ENCODE measurements at regions not wholly inside any gene's neighbourhood (a gene's known extent, or its start where the extent isn't known, plus 50 kb on each side); places are given as distances from the start of the nearest gene placed in this dataset.

DNA sequence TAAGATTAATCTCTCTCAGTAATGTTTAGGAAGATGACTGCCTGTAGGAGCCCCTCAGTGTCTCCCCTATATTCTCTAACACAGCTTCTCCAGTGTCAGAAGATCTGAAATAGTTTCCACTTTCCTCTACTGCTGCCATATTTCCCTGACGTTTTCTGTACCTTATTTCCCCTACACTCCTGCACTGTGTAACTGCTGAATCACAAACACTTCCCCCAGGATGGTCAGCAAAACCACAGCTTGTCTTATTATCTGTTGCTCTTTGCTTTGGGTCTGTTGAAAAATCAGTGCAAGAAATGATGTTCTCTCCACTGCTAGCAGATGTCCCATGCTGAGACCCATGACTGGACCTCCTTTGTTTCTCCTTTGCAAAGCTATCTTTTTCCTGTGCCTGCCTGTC lies 441.7 kb downstream of the EPHA4 start:
- in situ Hi-C loops (cut with HindIII; ENCODE audit: low pct_unique_long_range_greater_than_20kb, low sequenced_read_pairs) = no loop called here
- DNase-seq (ENCODE audit: low read depth) = no peak

DNA sequence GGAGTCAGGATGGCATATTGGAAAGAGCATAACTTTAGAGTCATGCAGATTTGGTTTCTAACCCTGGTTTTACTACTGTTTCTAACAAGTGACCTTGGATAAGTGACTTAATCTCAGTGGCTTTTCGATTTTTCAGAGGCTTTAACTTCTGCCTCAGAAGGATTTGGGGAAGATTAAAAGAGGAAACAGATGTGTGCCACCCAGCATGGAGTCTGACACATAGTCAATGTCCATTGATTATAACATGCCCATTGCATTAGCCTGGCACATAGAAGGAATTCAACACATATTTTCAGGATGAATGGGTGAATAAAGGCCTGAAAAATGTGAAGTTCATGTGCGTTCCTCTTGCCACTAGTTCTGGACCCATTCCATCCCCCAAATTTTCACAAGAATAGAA lies 438.2 kb downstream of the EPHA4 start:
- in situ Hi-C loops (cut with HindIII; ENCODE audit: low pct_unique_long_range_greater_than_20kb, low sequenced_read_pairs) = no loop called here
- DNase-seq (ENCODE audit: low read depth) = no peak

DNA sequence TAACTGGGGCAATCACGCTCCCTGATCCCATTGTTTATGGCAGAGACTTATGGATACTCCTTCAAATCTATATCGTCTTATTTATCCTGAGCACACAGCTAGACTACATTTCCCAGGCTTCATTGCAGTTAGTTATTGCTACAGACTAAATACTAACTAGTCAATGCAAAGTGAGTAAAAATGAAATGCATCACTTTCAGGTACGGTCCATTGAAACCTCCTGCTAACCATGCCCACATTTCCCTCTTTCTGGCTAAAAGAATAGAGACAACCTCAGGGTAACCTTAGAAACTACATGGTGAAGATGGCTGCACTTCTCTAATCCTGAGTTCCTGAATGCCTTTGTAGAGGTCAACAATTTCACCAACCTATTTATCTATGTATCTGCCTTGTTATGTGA lies 437.4 kb downstream of the EPHA4 start:
- no peak for DNase-seq (ENCODE audit: low read depth)
- in situ Hi-C loops (cut with HindIII; ENCODE audit: low pct_unique_long_range_greater_than_20kb, low sequenced_read_pairs) = no loop called here

DNA sequence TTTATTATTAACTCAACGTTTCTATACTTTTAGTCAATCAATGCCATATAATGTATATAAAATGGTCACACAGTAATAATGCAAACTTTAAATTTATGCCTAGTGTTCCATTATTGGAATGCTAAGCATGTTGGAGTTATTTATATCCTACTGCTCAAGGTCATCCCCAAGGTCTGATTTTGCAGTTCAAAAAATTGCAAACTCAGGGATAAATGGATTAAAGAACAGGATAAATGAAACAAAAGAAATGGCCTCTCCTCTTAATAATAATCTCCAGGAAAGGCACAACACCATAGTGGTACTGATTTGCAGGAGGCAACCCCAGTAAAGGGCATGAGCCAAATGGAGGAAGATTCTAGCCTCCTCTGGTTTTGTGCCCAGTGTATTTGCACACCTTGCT lies 436.4 kb downstream of the EPHA4 start:
- DNase-seq (ENCODE audit: low read depth) = no peak
- in situ Hi-C loops (cut with HindIII; ENCODE audit: low pct_unique_long_range_greater_than_20kb, low sequenced_read_pairs) = no loop called here

DNA sequence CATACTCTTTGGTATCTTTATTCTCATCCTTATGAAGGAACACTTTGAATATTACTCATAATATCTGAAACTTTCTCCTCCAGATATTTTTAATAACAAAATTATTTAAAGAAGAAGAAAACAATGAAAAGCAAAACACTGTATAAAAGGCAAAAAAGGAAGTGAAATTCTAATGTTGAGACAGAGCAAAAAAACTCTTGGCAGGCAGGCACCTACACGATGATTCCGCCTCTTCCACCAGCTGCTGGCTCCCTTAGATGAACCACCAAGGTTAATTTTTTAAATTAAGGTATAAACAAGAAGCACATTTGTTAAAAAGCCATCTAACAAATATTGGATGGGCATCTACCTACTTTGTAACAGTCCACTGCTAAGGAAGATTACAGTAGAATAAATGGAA lies 434.7 kb downstream of the EPHA4 start:
- DNase-seq (ENCODE audit: low read depth) = no peak
- in situ Hi-C loops (cut with HindIII; ENCODE audit: low pct_unique_long_range_greater_than_20kb, low sequenced_read_pairs) = no loop called here

DNA sequence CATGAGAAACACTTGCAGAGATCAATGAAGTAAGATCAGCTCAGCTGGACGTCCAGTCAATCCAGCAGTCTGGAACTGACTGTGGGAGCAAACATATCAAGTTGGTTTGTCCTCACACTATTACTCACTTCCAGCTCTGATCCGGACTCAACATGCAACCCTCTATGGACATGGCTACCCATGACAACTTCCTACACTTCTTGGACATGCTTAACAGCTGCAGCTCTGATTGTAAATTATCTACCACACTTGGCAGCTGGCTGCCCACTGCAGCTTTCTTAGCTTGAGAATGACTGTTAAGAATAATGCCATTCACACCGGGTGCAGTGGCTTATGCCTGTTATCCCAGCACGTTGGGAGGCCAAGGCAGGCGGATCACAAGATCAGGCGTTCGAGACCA lies 429.8 kb downstream of the EPHA4 start:
- DNase-seq (ENCODE audit: low read depth) = no peak

DNA sequence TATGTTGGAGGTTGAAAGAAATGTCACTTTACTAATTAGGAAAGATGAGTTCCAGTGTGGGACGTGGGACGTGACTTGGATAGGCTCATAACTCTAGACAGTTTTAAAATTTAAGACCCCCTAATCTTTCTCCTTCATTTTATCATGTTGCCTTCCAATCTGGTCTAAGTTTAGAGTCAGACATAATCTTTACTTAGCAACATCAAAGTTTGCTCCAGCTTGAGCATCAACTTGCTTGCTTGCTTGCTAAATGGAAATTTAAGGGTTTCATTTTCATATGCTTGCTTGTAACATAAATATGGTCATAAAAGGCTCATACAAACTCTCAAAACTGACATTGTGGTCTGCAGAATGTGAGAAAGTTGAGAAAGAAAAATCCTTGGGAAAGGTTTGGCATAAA lies 428.9 kb downstream of the EPHA4 start:
- in situ Hi-C loops (cut with HindIII; ENCODE audit: low pct_unique_long_range_greater_than_20kb, low sequenced_read_pairs) = no loop called here
- no peak for DNase-seq (ENCODE audit: low read depth)

More for the DNA sequence above, 429.8 kb downstream of the EPHA4 start:
- in situ Hi-C loops (cut with HindIII; ENCODE audit: low pct_unique_long_range_greater_than_20kb, low sequenced_read_pairs) = no loop called here

DNA sequence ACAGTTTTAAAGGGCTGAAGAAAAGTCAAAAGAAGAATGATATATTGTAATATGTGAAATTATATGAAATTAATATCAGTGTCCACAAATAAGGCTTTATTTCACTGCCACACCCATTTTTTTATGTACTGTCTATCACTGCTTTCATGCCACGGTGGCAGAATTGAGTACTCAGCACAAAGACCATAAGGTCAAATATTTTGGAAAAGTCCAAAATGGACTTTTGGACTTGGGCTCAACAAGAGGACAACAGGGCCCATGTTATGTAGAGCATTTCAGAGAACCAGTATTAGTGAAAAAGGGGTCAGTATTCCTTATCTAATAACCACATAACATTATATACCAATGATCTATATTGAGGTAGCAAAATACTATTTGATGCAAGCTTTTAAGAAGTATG lies 427.2 kb downstream of the EPHA4 start:
- in situ Hi-C loops (cut with HindIII; ENCODE audit: low pct_unique_long_range_greater_than_20kb, low sequenced_read_pairs) = no loop called here
- DNase-seq (ENCODE audit: low read depth) = no peak

DNA sequence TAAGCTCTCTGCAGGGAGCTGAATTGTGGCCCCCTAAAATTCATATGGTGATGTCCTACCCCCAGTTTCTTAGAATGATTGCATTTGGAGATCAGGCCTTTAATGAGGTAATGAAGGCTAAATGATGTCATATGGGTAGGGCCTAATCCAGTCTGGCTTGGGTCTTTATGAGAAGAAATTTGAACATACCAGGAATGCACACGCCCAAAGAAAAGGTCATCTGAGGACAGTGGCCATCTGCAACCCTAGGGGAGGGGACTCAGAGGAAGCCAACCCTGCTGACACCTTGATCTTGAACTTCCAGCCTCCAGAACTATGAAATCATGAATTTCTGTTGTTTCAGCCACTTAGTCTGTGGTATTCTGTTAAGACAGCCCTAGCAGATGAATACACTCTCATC lies 426.7 kb downstream of the EPHA4 start:
- DNase-seq (ENCODE audit: low read depth) = no peak
- in situ Hi-C loops (cut with HindIII; ENCODE audit: low pct_unique_long_range_greater_than_20kb, low sequenced_read_pairs) = no loop called here

DNA sequence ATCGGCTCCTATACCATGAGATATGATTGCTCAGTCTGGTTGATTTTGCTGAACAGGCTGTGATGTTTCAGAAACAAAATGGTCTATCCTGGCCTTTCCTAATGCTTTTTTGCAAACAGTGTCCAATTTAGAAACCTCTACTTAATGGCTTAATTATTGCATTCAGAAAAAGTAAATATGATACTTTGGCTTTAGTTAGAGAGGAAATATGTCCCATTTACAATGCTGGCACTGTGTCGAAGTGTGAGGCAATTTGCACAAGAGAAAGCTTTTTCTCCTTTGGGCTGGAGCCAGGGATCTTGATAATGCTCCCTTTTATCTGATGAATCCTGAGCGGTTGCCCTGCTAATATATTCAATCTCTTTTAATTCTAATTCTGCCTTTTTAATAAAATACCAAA lies 418.9 kb downstream of the EPHA4 start:
- DNase-seq (ENCODE audit: low read depth) = no peak
- in situ Hi-C loops (cut with HindIII; ENCODE audit: low pct_unique_long_range_greater_than_20kb, low sequenced_read_pairs) = no loop called here

DNA sequence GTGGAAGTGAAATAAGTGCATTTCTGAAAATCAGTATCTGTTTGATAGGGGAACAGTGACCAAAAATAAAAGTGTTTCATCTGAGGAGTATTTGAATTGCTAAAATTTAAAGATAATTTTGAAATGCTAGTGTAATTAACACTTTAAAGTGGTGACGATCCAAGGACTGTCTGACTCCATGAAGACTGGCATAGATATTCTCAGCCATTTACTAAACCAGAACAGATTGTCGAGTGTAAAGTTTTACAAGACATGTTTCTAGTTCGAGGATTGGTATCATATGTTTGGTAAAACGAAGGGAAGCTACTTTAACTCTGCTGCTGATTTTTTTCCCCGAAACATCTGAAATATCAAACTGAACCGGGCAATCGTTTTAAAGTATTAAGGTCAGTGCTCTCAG lies 417.9 kb downstream of the EPHA4 start:
- in situ Hi-C loops (cut with HindIII; ENCODE audit: low pct_unique_long_range_greater_than_20kb, low sequenced_read_pairs) = no loop called here
- DNase-seq (ENCODE audit: low read depth) = no peak

DNA sequence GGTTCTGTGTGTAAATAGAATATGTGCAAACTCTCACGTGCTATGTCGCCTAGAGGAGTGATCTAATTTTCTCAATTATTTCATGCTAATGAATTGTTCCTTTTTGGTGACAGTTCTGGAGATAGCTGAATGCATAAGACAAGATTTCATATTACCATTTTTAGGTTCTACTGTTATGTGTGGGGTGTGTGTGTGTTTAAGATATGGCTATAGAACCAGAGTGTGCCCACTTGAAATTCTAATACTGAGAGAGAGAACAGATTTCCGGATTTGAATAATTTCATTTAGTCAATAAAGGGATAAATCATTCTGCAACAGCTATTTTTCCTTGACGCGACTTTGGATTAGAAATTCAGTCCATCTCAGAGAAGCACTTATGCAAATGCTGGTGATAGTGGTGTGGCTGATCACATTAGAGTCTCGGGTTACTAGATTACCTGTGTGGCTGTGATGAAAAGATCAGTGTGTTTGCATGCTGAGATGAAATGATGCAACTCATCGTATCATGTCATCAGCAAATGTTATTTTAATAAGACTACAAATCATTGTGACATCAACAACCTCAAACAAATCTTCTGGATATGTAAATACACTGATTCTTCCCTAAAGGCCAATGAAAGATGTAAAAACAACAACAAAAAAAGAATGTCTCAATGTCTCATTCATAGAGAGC lies 415.9 kb downstream of the EPHA4 start:
- in situ Hi-C loops (cut with HindIII; ENCODE audit: low pct_unique_long_range_greater_than_20kb, low sequenced_read_pairs) = no loop called here
- DNase-seq (ENCODE audit: low read depth) = no peak

DNA sequence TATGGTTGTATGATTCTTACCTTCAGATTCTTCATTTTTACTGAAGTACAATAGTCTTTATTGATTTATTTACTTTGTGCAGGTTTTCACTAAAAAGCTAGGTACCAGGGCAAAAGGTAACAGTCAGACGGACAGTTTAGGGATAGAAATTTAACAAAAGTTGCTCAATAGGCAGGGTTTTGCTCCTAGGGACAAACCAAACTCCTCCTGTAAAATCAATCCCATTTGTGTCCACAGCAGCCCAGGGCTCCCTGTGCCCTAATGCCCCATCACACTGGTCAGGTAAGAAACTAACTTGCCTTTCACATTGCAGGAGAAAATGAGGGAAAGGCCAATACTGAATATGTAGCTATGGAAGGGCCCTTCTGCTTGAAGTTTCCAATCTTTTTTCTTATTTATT lies 410.9 kb downstream of the EPHA4 start:
- in situ Hi-C loops (cut with HindIII; ENCODE audit: low pct_unique_long_range_greater_than_20kb, low sequenced_read_pairs) = no loop called here

DNA sequence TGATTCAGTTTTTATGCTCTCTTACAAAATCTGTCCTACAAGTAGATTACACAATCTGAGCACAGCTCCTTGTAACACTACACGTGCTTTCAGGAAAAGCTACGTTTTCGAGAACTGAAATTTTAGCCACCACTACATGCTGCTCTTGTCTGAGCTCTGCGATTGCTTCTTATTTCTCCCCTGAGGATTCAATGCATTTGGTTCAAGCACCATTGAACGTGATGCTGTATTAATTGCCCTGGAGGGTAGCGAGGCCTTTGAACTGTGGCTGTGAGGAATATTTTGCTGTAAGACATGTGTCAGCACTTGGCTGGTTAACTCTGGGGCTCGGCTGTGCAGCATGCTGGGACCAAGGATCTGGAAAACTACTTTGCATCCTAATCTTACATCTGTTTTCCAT lies 405.8 kb downstream of the EPHA4 start:
- no peak for DNase-seq (ENCODE audit: low read depth)
- in situ Hi-C loops (cut with HindIII; ENCODE audit: low pct_unique_long_range_greater_than_20kb, low sequenced_read_pairs) = no loop called here

More for the DNA sequence above, 410.9 kb downstream of the EPHA4 start:
- DNase-seq (ENCODE audit: low read depth) = no peak

DNA sequence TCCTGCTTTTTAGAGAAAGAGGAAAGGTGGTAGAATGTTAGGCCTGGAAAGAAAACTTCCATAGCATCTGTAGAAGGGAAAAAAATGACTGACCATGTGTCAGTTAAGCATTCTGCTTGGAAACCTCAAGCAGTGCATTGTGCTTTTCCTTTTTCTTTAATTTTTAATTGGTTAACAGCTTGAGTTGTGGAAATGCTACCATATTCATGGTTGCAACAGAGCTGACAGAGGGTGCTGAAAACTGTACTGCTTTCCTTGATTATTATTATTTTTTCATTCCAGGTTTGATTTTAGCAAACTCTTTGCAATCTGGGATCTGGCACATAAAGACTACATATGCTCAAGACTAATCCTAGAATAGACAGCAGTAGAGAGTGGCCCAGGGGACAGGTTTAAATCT lies 404.5 kb downstream of the EPHA4 start:
- in situ Hi-C loops (cut with HindIII; ENCODE audit: low pct_unique_long_range_greater_than_20kb, low sequenced_read_pairs) = no loop called here
- DNase-seq (ENCODE audit: low read depth) = no peak

DNA sequence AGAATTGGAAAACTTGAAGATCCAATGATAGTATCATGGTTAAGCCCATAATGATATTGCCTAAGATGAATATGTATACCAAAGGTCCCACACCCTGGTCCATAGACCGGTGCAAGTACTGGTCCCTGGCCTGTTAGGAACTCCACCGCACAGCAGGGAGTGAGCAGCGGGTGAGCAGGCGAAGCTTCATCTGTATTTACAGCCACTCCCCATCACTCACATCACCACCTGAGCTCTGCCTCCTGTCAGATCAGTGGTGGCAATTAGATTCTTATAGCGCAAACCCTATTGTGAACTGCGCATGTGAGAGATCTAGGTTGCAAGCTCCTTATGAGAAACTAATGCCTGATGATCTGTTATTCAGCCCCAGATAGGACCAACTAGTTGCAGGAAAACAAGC lies 402.4 kb downstream of the EPHA4 start:
- in situ Hi-C loops (cut with HindIII; ENCODE audit: low pct_unique_long_range_greater_than_20kb, low sequenced_read_pairs) = no loop called here
- no peak for DNase-seq (ENCODE audit: low read depth)

DNA sequence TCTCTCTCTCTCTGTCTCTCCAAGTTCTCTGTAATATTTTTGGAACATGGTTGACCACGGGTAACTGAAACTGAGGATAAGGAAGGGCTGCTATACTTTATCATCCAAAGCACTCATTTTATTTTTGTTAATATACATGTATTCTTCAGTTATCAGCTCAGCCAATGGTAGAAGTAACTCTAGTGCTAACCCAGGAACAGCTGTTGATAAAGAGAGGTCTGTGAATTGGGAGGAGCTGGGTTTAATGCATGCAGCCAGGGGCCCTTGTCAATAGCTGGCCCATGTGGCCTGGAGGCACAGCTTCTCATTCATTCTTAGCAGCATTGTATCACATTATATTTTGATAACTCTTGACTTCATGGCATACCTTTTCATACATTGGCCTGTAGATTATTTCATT lies 401.6 kb downstream of the EPHA4 start:
- no peak for DNase-seq (ENCODE audit: low read depth)
- in situ Hi-C loops (cut with HindIII; ENCODE audit: low pct_unique_long_range_greater_than_20kb, low sequenced_read_pairs) = no loop called here

DNA sequence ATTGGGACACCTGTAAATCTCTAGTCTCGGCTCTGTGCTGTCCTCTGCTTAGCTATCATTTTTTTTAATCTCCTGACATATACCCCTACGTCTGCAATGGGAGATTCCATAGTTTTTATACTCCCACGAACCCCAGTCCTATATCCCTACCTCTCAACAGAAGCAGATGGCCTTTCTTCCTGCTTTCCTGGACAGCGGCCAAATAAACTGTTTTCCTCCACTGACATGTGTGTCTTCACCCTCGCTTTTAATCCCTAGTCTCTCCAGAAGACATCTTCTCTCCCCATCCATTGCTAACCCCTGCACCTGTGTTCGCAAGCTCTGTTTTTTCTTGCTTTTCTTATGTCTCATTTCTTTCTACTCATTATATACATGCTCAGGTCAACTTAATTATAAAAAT lies 395.4 kb downstream of the EPHA4 start:
- no peak for DNase-seq (ENCODE audit: low read depth)
- in situ Hi-C loops (cut with HindIII; ENCODE audit: low pct_unique_long_range_greater_than_20kb, low sequenced_read_pairs) = no loop called here

DNA sequence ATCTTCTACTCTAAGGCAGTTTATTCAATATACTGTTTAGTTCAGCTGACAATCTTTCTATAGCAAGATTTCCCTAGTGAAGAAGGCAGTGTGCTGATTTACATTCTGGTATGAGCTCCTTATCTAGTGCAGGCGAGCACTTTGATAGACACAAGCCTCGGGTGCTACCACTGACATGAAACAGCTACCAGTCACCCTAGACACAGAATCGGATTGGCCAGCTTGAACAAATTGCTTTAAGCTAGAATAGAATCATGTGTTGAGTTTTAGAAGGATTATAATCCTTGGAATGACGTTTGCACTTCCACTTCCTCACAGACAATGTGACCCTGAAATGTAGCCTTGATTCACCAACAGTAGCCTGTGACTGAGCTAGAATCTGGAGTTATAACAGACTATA lies 394.0 kb downstream of the EPHA4 start:
- in situ Hi-C loops (cut with HindIII; ENCODE audit: low pct_unique_long_range_greater_than_20kb, low sequenced_read_pairs) = no loop called here

DNA sequence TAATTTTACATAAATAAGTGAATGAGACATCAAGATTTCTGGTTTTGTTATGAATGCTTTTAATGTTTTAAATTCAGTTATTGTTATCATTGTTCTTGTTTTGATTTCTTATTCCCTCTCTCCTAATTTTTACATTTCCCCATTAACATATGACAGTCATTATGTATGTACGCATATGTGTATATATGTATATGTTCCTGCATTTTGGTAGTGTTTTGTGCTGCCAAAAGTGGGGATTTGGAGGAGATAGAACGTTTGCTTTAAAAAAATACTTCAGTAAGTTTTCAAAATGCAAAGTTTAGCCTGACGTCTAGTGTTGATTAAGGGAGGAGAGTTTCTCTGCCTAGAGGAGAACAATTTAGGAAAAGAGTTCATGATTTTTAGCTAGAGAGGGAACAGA lies 385.2 kb downstream of the EPHA4 start:
- DNase-seq (ENCODE audit: low read depth) = no peak
- in situ Hi-C loops (cut with HindIII; ENCODE audit: low pct_unique_long_range_greater_than_20kb, low sequenced_read_pairs) = no loop called here

More for the DNA sequence above, 394.0 kb downstream of the EPHA4 start:
- DNase-seq (ENCODE audit: low read depth) = no peak
